HG02588 (cell line): ENCODE measurements at regions not wholly inside any gene's neighbourhood (a gene's known extent, or its start where the extent isn't known, plus 50 kb on each side); places are given as distances from the start of the nearest gene placed in this dataset.

Experiments used
- ATAC-seq: cut with Tn5 transposase; IDR thresholded peaks from one replicate; pipeline ENCODE4 v1.9.1; 2021; ENCODE audit warnings: mild to moderate bottlenecking, moderate library complexity; ENCODE audit not compliant: unreplicated experiment

GRCh38 chr21:21605521-21605920, 607.3 kb downstream of the NCAM2 start:
- no peak for ATAC-seq

- no peak for ATAC-seq
Observed at GRCh38 chr21:21606041-21606440, 607.8 kb downstream of the NCAM2 start.

- no peak for ATAC-seq
Observed at GRCh38 chr21:21612466-21612865, 614.3 kb downstream of the NCAM2 start.

- ATAC-seq = no peak
Observed at GRCh38 chr21:21614966-21615365, 616.8 kb downstream of the NCAM2 start.

- ATAC-seq = no peak
Observed at GRCh38 chr21:21622460-21623234, 624.4 kb downstream of the NCAM2 start.

GRCh38 chr21:21624674-21625073, 626.5 kb downstream of the NCAM2 start:
- no peak for ATAC-seq

- no peak for ATAC-seq
Observed at GRCh38 chr21:21631961-21632360, 633.8 kb downstream of the NCAM2 start.

GRCh38 chr21:21632926-21633325, 634.7 kb downstream of the NCAM2 start:
- ATAC-seq = no peak

- ATAC-seq = no peak
Observed at GRCh38 chr21:21661741-21662140, 663.5 kb downstream of the NCAM2 start.

GRCh38 chr21:21662776-21663175, 664.6 kb downstream of the NCAM2 start:
- ATAC-seq = no peak

- no peak for ATAC-seq
Observed at GRCh38 chr21:21664871-21665270, 666.7 kb downstream of the NCAM2 start.

GRCh38 chr21:21666689-21667088, 668.5 kb downstream of the NCAM2 start:
- ATAC-seq = no peak

GRCh38 chr21:21668198-21668597, 670.0 kb downstream of the NCAM2 start:
- ATAC-seq = no peak

- ATAC-seq = no peak
Observed at GRCh38 chr21:21673959-21674358, 675.8 kb downstream of the NCAM2 start.

GRCh38 chr21:21675601-21676000, 677.4 kb downstream of the NCAM2 start:
- no peak for ATAC-seq

GRCh38 chr21:21682172-21682571, 684.0 kb downstream of the NCAM2 start:
- no peak for ATAC-seq

GRCh38 chr21:21688889-21689288, 690.7 kb downstream of the NCAM2 start:
- no peak for ATAC-seq

GRCh38 chr21:21690068-21690665, 692.0 kb downstream of the NCAM2 start:
- ATAC-seq = no peak

GRCh38 chr21:21712748-21713520, 714.7 kb downstream of the NCAM2 start:
- no peak for ATAC-seq

- ATAC-seq = no peak
Observed at GRCh38 chr21:21713651-21714180, 715.5 kb downstream of the NCAM2 start.

- ATAC-seq = no peak
Observed at GRCh38 chr21:21714426-21714825, 716.2 kb downstream of the NCAM2 start.
